Neural cell (in vitro differentiated cells): ENCODE measurements at regions not wholly inside any gene's neighbourhood (a gene's known extent, or its start where the extent isn't known, plus 50 kb on each side); places are given as distances from the start of the nearest gene placed in this dataset.

Experiments
- H2AFZ ChIP-seq: fragments of 200-600, 300-800 bp; sonication (generic), shearing (Covaris generic); 2 replicates; pipeline ENCODE4 v1.6.0; 2014; ENCODE audit warnings: low read depth, mild to moderate bottlenecking, antibody characterized with exemption, low read length, moderate library complexity
- H3F3A ChIP-seq: fragments of 200-600 bp; shearing (Covaris generic); 2 replicates; pipeline ENCODE4 v1.6.1; 2016; ENCODE audit warnings: mild to moderate bottlenecking, moderate library complexity, mixed read lengths, antibody characterized with exemption, low read length; ENCODE audit not compliant: insufficient read depth, poor library complexity, severe bottlenecking
- H3K27ac ChIP-seq: fragments of 200-600, 300-800 bp; sonication (generic), shearing (Covaris generic); 2 replicates; pipeline ENCODE4 v1.5.1; 2014; ENCODE audit warnings: mild to moderate bottlenecking, low read length, moderate library complexity
- H3K27me3 ChIP-seq: fragments of 300-800, 200-600 bp; sonication (generic), shearing (Covaris generic); 2 replicates; pipeline ENCODE4 v1.6.0; 2014; ENCODE audit warnings: mild to moderate bottlenecking, low read depth, low read length, moderate library complexity; ENCODE audit not compliant: insufficient read depth
- H3K36me3 ChIP-seq: fragments of 300-800, 200-600 bp; sonication (generic), shearing (Covaris generic); 2 replicates; pipeline ENCODE4 v1.5.1; 2014; ENCODE audit warnings: mild to moderate bottlenecking, antibody characterized with exemption, low read length, moderate library complexity; ENCODE audit not compliant: insufficient read depth
- H3K4me2 ChIP-seq: fragments of 300-800, 200-600 bp; sonication (generic), shearing (Covaris generic); 2 replicates; pipeline ENCODE4 v1.6.0; 2014; ENCODE audit warnings: mild to moderate bottlenecking, low read length
- H3K4me3 ChIP-seq: fragments of 300-800, 200-600 bp; sonication (generic), shearing (Covaris generic); 2 replicates; pipeline ENCODE4 v1.5.1; 2014; ENCODE audit warnings: mild to moderate bottlenecking, low read length, moderate library complexity
- H3K79me2 ChIP-seq: fragments of 200-600 bp; shearing (Covaris generic); replicated peaks from 2 replicates; pipeline ENCODE4 v1.6.0; 2014; ENCODE audit warnings: mild to moderate bottlenecking, low read length, moderate library complexity; ENCODE audit not compliant: insufficient read depth
- H3K9ac ChIP-seq: fragments of 300-800, 200-600 bp; sonication (generic), shearing (Covaris generic); 2 replicates; pipeline ENCODE4 v1.6.1; 2016; ENCODE audit warnings: mild to moderate bottlenecking, low read length, mixed read lengths
- H3K9me2 ChIP-seq: fragments of 200-600 bp; shearing (Covaris generic); 2 replicates; pipeline ENCODE4 v1.6.1; 2016; ENCODE audit warnings: mild to moderate bottlenecking, low read length, mixed read lengths; ENCODE audit not compliant: insufficient read depth
- H3K9me3 ChIP-seq: fragments of 200-600, 300-800 bp; sonication (generic), shearing (Covaris generic); 2 replicates; pipeline ENCODE4 v1.6.1; 2016; ENCODE audit warnings: mild to moderate bottlenecking, mixed run types, low read length, moderate library complexity, mixed read lengths
- H4K20me1 ChIP-seq: fragments of 200-600 bp; shearing (Covaris generic); 2 replicates; pipeline ENCODE4 v1.6.1; 2016; ENCODE audit warnings: mild to moderate bottlenecking, mixed run types; ENCODE audit not compliant: insufficient read depth
- EP300 ChIP-seq: fragments of 450-650 bp; conservative IDR thresholded peaks from 2 replicates; pipeline ENCODE4 v1.6.1; 2014; ENCODE audit warnings: antibody characterized with exemption, mild to moderate bottlenecking, moderate library complexity; ENCODE audit not compliant: poor library complexity, severe bottlenecking
- EZH2 ChIP-seq: fragments of 200-600, 300-800 bp; shearing (Covaris generic), sonication (generic); IDR thresholded peaks from 2 replicates; pipeline ENCODE4 v1.6.1; 2014; ENCODE audit warnings: antibody characterized with exemption, low read length, borderline replicate concordance, mild to moderate bottlenecking; ENCODE audit not compliant: insufficient read depth, poor library complexity, severe bottlenecking
- MXI1 ChIP-seq: fragments of 450-650 bp; conservative IDR thresholded peaks from 2 replicates; pipeline ENCODE4 v1.6.1; 2014; ENCODE audit warnings: antibody characterized with exemption, mild to moderate bottlenecking; ENCODE audit not compliant: poor library complexity, severe bottlenecking
- POLR2AphosphoS5 ChIP-seq: IDR thresholded peaks from 2 replicates; pipeline ENCODE4 v1.6.1; 2012
- RAD21 ChIP-seq: fragments of 450-650 bp; conservative IDR thresholded peaks from 2 replicates; pipeline ENCODE4 v1.6.1; 2014; ENCODE audit warnings: antibody characterized with exemption, mild to moderate bottlenecking, moderate library complexity
- SMC3 ChIP-seq: fragments of 450-650 bp; conservative IDR thresholded peaks from 2 replicates; pipeline ENCODE4 v1.6.1; 2014; ENCODE audit warnings: antibody characterized with exemption, mild to moderate bottlenecking, moderate library complexity; ENCODE audit not compliant: poor library complexity
- TAF1 ChIP-seq: IDR thresholded peaks from 2 replicates; pipeline ENCODE4 v1.6.1; 2012; ENCODE audit warnings: low read depth
- TF ChIP-seq, protein P1 (sequence below): fragments of 450-650 bp; IDR thresholded peaks from 2 replicates; pipeline ENCODE4 v1.5.1; 2014; ENCODE audit warnings: antibody characterized with exemption, mild to moderate bottlenecking, moderate library complexity; ENCODE audit not compliant: poor library complexity, severe bottlenecking
- TF ChIP-seq, protein P2 (sequence below): IDR thresholded peaks from 2 replicates; pipeline ENCODE4 v1.6.1; 2012; ENCODE audit warnings: borderline replicate concordance

DNA sequence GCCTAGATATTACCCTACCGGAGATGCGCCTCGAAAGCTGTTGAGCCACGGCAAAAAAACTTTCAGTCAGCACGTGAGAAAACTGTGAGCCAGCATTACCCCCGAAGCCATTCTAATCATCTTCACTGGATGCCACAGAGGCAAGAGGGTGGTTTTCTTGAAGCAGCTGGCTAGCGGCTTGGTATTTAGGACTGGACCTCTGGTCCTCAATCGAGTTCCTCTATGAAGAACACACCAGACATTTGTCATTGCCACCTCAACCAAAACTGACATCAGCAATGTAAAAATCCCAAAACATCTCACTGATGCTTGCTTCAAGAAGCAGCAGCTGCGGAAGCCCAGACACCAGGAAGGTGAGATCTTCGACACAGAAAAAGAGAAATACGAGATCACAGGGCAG, 52.8 kb upstream of the SLC66A3 start:
- H4K20me1 ChIP-seq, result no peaks in the 10 kb centered on the region
- no peak overlapping the region for H3K4me2 ChIP-seq
- H3K9ac ChIP-seq, result no peak overlapping the region
- no peaks in the 10 kb centered on the region for H3K27me3 ChIP-seq
- no peak overlapping the region for H3K4me3 ChIP-seq
- H3K36me3 ChIP-seq, result no peaks in the 10 kb centered on the region
- no peaks in the 10 kb centered on the region for H3K9me2 ChIP-seq
- H3F3A ChIP-seq, result no peaks in the 10 kb centered on the region
- H3K9me3 ChIP-seq, result no peaks in the 10 kb centered on the region
- H3K79me2 ChIP-seq, result no peaks in the 10 kb centered on the region
- H3K27ac ChIP-seq, result no peak overlapping the region
- H2AFZ ChIP-seq, result no peak overlapping the region
- no peak for TF ChIP-seq TAF1
- TF ChIP-seq EP300, result no peak
- TF ChIP-seq, protein P1, sequence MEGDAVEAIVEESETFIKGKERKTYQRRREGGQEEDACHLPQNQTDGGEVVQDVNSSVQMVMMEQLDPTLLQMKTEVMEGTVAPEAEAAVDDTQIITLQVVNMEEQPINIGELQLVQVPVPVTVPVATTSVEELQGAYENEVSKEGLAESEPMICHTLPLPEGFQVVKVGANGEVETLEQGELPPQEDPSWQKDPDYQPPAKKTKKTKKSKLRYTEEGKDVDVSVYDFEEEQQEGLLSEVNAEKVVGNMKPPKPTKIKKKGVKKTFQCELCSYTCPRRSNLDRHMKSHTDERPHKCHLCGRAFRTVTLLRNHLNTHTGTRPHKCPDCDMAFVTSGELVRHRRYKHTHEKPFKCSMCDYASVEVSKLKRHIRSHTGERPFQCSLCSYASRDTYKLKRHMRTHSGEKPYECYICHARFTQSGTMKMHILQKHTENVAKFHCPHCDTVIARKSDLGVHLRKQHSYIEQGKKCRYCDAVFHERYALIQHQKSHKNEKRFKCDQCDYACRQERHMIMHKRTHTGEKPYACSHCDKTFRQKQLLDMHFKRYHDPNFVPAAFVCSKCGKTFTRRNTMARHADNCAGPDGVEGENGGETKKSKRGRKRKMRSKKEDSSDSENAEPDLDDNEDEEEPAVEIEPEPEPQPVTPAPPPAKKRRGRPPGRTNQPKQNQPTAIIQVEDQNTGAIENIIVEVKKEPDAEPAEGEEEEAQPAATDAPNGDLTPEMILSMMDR, result no peak
- TF ChIP-seq SMC3, result no peak
- no peak for TF ChIP-seq MXI1
- TF ChIP-seq EZH2, result no peak
- TF ChIP-seq RAD21, result no peak
- TF ChIP-seq, protein P2, sequence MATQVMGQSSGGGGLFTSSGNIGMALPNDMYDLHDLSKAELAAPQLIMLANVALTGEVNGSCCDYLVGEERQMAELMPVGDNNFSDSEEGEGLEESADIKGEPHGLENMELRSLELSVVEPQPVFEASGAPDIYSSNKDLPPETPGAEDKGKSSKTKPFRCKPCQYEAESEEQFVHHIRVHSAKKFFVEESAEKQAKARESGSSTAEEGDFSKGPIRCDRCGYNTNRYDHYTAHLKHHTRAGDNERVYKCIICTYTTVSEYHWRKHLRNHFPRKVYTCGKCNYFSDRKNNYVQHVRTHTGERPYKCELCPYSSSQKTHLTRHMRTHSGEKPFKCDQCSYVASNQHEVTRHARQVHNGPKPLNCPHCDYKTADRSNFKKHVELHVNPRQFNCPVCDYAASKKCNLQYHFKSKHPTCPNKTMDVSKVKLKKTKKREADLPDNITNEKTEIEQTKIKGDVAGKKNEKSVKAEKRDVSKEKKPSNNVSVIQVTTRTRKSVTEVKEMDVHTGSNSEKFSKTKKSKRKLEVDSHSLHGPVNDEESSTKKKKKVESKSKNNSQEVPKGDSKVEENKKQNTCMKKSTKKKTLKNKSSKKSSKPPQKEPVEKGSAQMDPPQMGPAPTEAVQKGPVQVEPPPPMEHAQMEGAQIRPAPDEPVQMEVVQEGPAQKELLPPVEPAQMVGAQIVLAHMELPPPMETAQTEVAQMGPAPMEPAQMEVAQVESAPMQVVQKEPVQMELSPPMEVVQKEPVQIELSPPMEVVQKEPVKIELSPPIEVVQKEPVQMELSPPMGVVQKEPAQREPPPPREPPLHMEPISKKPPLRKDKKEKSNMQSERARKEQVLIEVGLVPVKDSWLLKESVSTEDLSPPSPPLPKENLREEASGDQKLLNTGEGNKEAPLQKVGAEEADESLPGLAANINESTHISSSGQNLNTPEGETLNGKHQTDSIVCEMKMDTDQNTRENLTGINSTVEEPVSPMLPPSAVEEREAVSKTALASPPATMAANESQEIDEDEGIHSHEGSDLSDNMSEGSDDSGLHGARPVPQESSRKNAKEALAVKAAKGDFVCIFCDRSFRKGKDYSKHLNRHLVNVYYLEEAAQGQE, result no peak
- no peak for TF ChIP-seq POLR2AphosphoS5

DNA sequence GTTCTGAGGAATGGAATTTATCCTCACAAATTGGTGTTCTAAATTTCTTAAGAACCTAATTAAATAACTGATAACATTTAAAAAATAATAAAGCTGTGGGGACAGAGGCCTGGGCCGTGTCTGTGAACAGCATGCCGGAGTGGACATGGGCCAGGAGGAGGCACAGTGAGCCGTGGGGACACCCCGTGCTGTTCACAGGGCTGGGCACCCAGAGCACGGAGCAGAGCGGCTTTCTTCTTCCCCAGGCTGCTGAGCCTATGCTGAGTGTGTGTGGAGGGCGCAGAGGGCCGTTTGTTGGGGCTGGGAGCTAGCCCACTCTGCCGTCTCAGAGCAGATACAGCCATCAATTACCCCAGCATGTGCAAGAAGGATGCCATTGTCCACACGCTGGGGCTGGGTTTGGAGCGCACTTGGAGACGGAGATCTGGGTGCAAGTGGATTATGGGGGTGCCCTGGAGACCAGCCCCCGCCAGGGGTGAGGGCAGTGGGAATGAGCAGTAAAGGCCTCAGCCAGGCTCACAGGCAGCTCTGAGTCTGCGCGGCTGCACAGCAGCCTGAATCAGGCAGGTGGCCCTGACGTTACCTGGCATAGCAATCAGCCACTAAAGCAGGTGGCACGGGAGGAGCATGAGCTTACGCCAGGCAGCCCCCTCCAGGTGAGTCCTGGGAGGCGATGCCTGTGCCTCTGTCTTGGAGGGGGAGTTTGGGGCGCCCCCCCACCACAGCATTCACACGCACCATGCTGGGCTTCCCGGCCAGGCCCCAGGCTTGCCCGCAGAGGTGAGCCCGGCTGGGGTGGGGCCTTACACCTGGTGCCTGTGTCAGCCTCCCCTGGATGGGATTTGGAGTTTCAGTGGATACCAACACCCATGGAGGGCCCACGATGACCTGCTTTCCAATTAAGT, 52.1 kb upstream of the SLC66A3 start:
- Histone ChIP-seq H3K27ac (no peak overlapping the region), H3K79me2 (no peaks in the 10 kb centered on the region), H2AFZ (no peak overlapping the region)

More for the DNA sequence above, 52.1 kb upstream of the SLC66A3 start:
- TF ChIP-seq, protein P1, result no peak
- no peak for TF ChIP-seq RAD21
- TF ChIP-seq SMC3, result no peak
- TF ChIP-seq TAF1, result no peak
- no peak for TF ChIP-seq EP300
- TF ChIP-seq, protein P2, result no peak
- TF ChIP-seq MXI1, result no peak
- TF ChIP-seq POLR2AphosphoS5, result no peak
- no peak for TF ChIP-seq EZH2
- Histone ChIP-seq H3K9me3 (no peaks in the 10 kb centered on the region), H3K36me3 (no peaks in the 10 kb centered on the region), H4K20me1 (no peaks in the 10 kb centered on the region), H3K9ac (no peak overlapping the region), H3F3A (no peaks in the 10 kb centered on the region), H3K4me3 (no peak overlapping the region), H3K9me2 (no peaks in the 10 kb centered on the region), H3K27me3 (no peaks in the 10 kb centered on the region), H3K4me2 (no peak overlapping the region)
